Caco-2 (cell line): ENCODE measurements at regions not wholly inside any gene's neighbourhood (a gene's known extent, or its start where the extent isn't known, plus 50 kb on each side); places are given as distances from the start of the nearest gene placed in this dataset.

Experiments
- BruUV-seq: library from RNA; stranded (reverse); fragments of 400-500 nt; replicated peaks from 2 replicates; lab custom pipeline; 2021; lab: Mats Ljungman, UMichigan
- CTCF ChIA-PET: fragments of 300-600 bp; sonication (Branson Sonifier 250); formaldehyde crosslinking; loops from one replicate; lab custom pipeline; 2022; ENCODE audit warnings: antibody characterized with exemption; lab: Charles Lee
- POLR2A ChIA-PET: fragments of 300-600 bp; sonication (Branson Sonifier 250); formaldehyde crosslinking; loops from one replicate; lab custom pipeline; 2022; ENCODE audit warnings: antibody characterized with exemption; lab: Charles Lee
- DNase-seq, 2 experiments: peaks; one replicate each; pipeline versions ENCODE4 v3.0.0 to v3.0.0-alpha.2; 2020 to 2022
- H3K27me3 ChIP-seq: replicated peaks from 2 replicates; pipeline ENCODE4 v1.6.0; 2011; ENCODE audit warnings: low read length; ENCODE audit not compliant: control insufficient read depth, insufficient read depth
- H3K36me3 ChIP-seq: 2 replicates; pipeline ENCODE4 v1.5.1; 2011; ENCODE audit warnings: low read length; ENCODE audit not compliant: control insufficient read depth, insufficient read depth
- H3K4me1 ChIP-seq: fragments of 250-450 bp; sonication (Bioruptor Pico); 2 replicates; pipeline ENCODE4 v1.5.1; 2020; ENCODE audit warnings: mild to moderate bottlenecking
- H3K4me3 ChIP-seq: 2 replicates; pipeline ENCODE4 v1.5.1; 2011; ENCODE audit warnings: low read depth, mild to moderate bottlenecking, control low read depth, low read length
- H3K9me3 ChIP-seq: fragments of 250-450 bp; sonication (Bioruptor Pico); 2 replicates; pipeline ENCODE4 v1.5.1; 2020; ENCODE audit warnings: mild to moderate bottlenecking, moderate library complexity
- H3K27ac Mint-ChIP-seq: one replicate; pipeline ENCODE4 v1.8.0; 2022; ENCODE audit warnings: mixed read lengths; ENCODE audit not compliant: unreplicated experiment
- H3K27me3 Mint-ChIP-seq: one replicate; pipeline ENCODE4 v1.8.0; 2022; ENCODE audit warnings: mixed read lengths; ENCODE audit not compliant: insufficient read depth, unreplicated experiment
- H3K36me3 Mint-ChIP-seq: one replicate; pipeline ENCODE4 v1.8.0; 2022; ENCODE audit warnings: mild to moderate bottlenecking, mixed read lengths; ENCODE audit not compliant: insufficient read depth, unreplicated experiment
- H3K4me1 Mint-ChIP-seq: one replicate; pipeline ENCODE4 v1.8.0; 2022; ENCODE audit warnings: low read depth, mixed read lengths; ENCODE audit not compliant: unreplicated experiment
- H3K4me3 Mint-ChIP-seq: one replicate; pipeline ENCODE4 v1.8.0; 2022; ENCODE audit warnings: mild to moderate bottlenecking, moderate library complexity, mixed read lengths; ENCODE audit not compliant: unreplicated experiment
- H3K9me3 Mint-ChIP-seq: one replicate; pipeline ENCODE4 v1.8.0; 2022; ENCODE audit warnings: mixed read lengths; ENCODE audit not compliant: unreplicated experiment
- intact Hi-C: fragments of 100-400 bp; cut with micrococcal nuclease; formaldehyde crosslinking; loops from one replicate; pipeline ENCODE4 v1.10.0; 2022; ENCODE audit not compliant: unreplicated experiment
- TF ChIP-seq, protein P1 (sequence below), 2 experiments: fragments of 200-600 bp in 1 of 2; IDR thresholded peaks; 1 replicate in 1 of 2; 2 replicates in 1 of 2; pipeline versions ENCODE4 v1.5.1 to v1.8.0; 2011 to 2022; ENCODE audit warnings: antibody characterized with exemption in 1 of 2, control low read depth in 1 of 2, inconsistent platforms in 1 of 2, low read depth in 1 of 2, low read length in 1 of 2, mild to moderate bottlenecking in 1 of 2, moderate library complexity in 1 of 2; ENCODE audit not compliant: insufficient read depth in 1 of 2, severe bottlenecking in 1 of 2, unreplicated experiment in 1 of 2

DNA sequence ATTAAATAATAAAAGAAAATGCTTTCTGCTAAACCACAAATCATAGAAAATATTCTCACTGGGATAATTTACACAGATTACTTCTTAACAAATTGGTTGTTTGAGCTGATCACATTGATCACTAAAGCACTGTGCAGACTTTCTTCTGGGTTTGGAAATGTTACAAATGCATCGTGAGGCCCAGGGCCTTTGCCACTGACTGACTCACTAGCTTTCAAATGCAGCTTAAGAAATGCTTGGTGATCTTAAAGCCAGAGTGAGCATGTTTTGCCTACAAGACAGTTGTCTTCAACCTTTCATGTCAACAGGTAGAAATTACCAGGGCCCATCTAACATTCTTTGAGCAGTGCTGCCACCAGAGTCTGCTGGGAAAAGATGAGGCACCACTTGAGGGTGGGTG, 252.3 kb upstream of the ADRA1B start:
- no TSS peak for BruUV-seq
- H3K27ac Mint-ChIP-seq, result no peak overlapping the region
- ChIA-PET CTCF (no interaction called here), POLR2A (no interaction called here)
- H3K27me3 ChIP-seq, result no peaks in the 10 kb centered on the region
- H3K4me3 Mint-ChIP-seq, result no peak overlapping the region
- H3K36me3 ChIP-seq, result no peaks in the 10 kb centered on the region
- intact Hi-C loops, result loop anchor here (10.0 kb wide), 1 partner anchor 219 kb away; no protein-coding TSS in a partner anchor
- TF ChIP-seq, protein P1, sequence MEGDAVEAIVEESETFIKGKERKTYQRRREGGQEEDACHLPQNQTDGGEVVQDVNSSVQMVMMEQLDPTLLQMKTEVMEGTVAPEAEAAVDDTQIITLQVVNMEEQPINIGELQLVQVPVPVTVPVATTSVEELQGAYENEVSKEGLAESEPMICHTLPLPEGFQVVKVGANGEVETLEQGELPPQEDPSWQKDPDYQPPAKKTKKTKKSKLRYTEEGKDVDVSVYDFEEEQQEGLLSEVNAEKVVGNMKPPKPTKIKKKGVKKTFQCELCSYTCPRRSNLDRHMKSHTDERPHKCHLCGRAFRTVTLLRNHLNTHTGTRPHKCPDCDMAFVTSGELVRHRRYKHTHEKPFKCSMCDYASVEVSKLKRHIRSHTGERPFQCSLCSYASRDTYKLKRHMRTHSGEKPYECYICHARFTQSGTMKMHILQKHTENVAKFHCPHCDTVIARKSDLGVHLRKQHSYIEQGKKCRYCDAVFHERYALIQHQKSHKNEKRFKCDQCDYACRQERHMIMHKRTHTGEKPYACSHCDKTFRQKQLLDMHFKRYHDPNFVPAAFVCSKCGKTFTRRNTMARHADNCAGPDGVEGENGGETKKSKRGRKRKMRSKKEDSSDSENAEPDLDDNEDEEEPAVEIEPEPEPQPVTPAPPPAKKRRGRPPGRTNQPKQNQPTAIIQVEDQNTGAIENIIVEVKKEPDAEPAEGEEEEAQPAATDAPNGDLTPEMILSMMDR (IDR thresholded peaks at IDR 0.05; ENCODE audit: insufficient read depth in 1 of 2, low read depth in 1 of 2, low read length in 1 of 2, severe bottlenecking in 1 of 2, unreplicated experiment in 1 of 2), result no peak
- no peaks in the 10 kb centered on the region for H3K9me3 Mint-ChIP-seq
- H3K36me3 Mint-ChIP-seq, result no peaks in the 10 kb centered on the region
- peaks cover 6% of the 10 kb centered on the region for H3K27me3 Mint-ChIP-seq
- H3K4me3 ChIP-seq, result no peak overlapping the region
- peaks cover 6% of the 10 kb centered on the region; the same call in 1 of the 2 replicates for H3K4me1 ChIP-seq
- no peak for DNase-seq
- H3K4me1 Mint-ChIP-seq, result peaks cover 8% of the 10 kb centered on the region
- H3K9me3 ChIP-seq, result no peaks in the 10 kb centered on the region

DNA sequence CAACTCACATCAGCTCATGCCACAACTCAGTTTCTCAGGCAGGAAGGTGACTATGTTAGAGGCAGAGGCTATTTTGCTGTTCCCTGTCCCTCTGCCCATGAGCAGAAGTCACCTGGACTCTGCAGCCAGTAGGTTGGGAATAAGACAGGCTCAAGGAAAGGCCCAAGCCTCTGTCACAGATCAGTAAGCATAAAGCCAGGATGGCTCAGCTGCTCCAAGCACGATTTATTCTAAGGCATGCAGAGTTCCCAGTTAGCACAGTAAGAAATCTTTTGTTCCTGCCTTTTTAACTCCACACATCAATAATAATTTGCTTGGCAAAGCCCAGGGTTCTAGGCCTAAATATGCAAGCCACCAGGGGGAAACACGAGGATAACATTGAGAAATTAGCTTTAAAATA, 249.0 kb upstream of the ADRA1B start:
- Histone ChIP-seq H3K36me3 (no peaks in the 10 kb centered on the region), H3K9me3 (no peaks in the 10 kb centered on the region), H3K4me1 (no peaks in the 10 kb centered on the region), H3K4me3 (no peak overlapping the region), H3K27me3 (no peaks in the 10 kb centered on the region)
- CTCF ChIA-PET, result no interaction called here
- intact Hi-C loops, result loop anchor here (10.0 kb wide), 1 partner anchor 222 kb away; no protein-coding TSS in a partner anchor
- no peaks in the 10 kb centered on the region for H3K36me3 Mint-ChIP-seq
- no peaks in the 10 kb centered on the region for H3K4me1 Mint-ChIP-seq
- TF ChIP-seq, protein P1 (IDR thresholded peaks at IDR 0.05; ENCODE audit: insufficient read depth in 1 of 2, low read depth in 1 of 2, low read length in 1 of 2, severe bottlenecking in 1 of 2, unreplicated experiment in 1 of 2), result no peak
- no peak overlapping the region for H3K27ac Mint-ChIP-seq
- no peak overlapping the region for H3K4me3 Mint-ChIP-seq
- POLR2A ChIA-PET, result no interaction called here
- no TSS peak for BruUV-seq
- H3K27me3 Mint-ChIP-seq, result peaks cover 6% of the 10 kb centered on the region
- no peaks in the 10 kb centered on the region for H3K9me3 Mint-ChIP-seq
- no peak for DNase-seq

DNA sequence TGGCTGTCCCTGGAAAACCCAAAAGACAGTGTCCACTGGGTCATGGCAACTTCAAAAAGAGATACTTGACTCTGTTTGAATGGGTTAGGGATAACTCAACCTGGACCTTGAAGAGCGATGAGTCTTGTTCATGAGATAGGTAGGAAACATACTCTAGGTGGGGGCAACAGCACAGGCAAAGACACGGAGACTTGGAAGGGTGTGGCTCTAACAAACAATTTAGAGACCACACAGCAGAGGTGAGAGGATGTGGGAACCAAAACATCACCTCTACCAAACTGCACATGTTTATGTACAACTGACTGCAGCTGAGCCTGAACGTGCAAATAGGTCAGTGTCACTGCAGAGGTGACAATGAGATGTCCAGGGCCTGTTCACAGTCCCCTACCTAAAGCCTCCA, 247.7 kb upstream of the ADRA1B start:
- Mint-ChIP-seq H3K4me3 (no peak overlapping the region), H3K9me3 (peaks cover 5% of the 10 kb centered on the region), H3K27me3 (peaks cover 6% of the 10 kb centered on the region), H3K27ac (no peak overlapping the region), H3K36me3 (no peaks in the 10 kb centered on the region), H3K4me1 (no peaks in the 10 kb centered on the region)
- Histone ChIP-seq H3K36me3 (no peaks in the 10 kb centered on the region), H3K4me1 (no peaks in the 10 kb centered on the region), H3K27me3 (no peaks in the 10 kb centered on the region), H3K4me3 (no peak overlapping the region), H3K9me3 (no peaks in the 10 kb centered on the region)
- ChIA-PET POLR2A (no interaction called here), CTCF (no interaction called here)
- no peak for DNase-seq
- TF ChIP-seq, protein P1 (IDR thresholded peaks at IDR 0.05; ENCODE audit: insufficient read depth in 1 of 2, low read depth in 1 of 2, low read length in 1 of 2, severe bottlenecking in 1 of 2, unreplicated experiment in 1 of 2), result no peak
- no TSS peak for BruUV-seq
- intact Hi-C loops, result loop anchor here (10.0 kb wide), 1 partner anchor 224 kb away; no protein-coding TSS in a partner anchor
